H1 (cell line): ENCODE measurements at regions not wholly inside any gene's neighbourhood (a gene's known extent, or its start where the extent isn't known, plus 50 kb on each side); places are given as distances from the start of the nearest gene placed in this dataset.

ENCODE experiments used
- CTCF ChIA-PET: fragments of 300-600 bp; sonication (Branson Sonifier 250); formaldehyde crosslinking; loops from one replicate; lab custom pipeline; 2021; ENCODE audit not compliant: partially characterized antibody; lab: Charles Lee
- POLR2A ChIA-PET: fragments of 300-600 bp; sonication (Branson Sonifier 250); formaldehyde crosslinking; loops from one replicate; lab custom pipeline; 2021; ENCODE audit warnings: inconsistent platforms; ENCODE audit not compliant: partially characterized antibody; lab: Charles Lee
- DNase-seq, 2 experiments: peaks; one replicate each; pipeline versions ENCODE4 v3.0.0 to v3.0.0-alpha.2; 2010 to 2022; ENCODE audit warnings: low spot score in 2 of 2, low read depth in 1 of 2, mixed read lengths in 1 of 2
- FAIRE-seq: peaks from 2 replicates; lab custom pipeline; 2011; peaks lifted over from hg19 to GRCh38; lab: Jason Lieb, UNC
- H2AFZ ChIP-seq: 2 replicates; pipeline ENCODE4 v1.8.1; 2012; ENCODE audit warnings: low read length, inconsistent platforms
- H2AK5ac ChIP-seq: 2 replicates; pipeline ENCODE4 v1.6.1; 2013; ENCODE audit warnings: low read depth, low read length
- H2BK120ac ChIP-seq: replicated peaks from 2 replicates; pipeline ENCODE3; 2013; ENCODE audit warnings: low read depth, low read length, inconsistent platforms
- H2BK12ac ChIP-seq: 2 replicates; pipeline ENCODE4 v1.6.1; 2013; ENCODE audit warnings: low read depth, low read length
- H2BK15ac ChIP-seq: 2 replicates; pipeline ENCODE4 v1.6.1; 2013; ENCODE audit warnings: low read length
- H2BK20ac ChIP-seq: 2 replicates; pipeline ENCODE4 v1.6.1; 2013; ENCODE audit warnings: low read length
- H2BK5ac ChIP-seq: 2 replicates; pipeline ENCODE4 v1.6.1; 2013; ENCODE audit warnings: low read depth, low read length
- H3K14ac ChIP-seq: 2 replicates; pipeline ENCODE4 v1.6.1; 2013; ENCODE audit warnings: inconsistent platforms; ENCODE audit not compliant: insufficient read length
- H3K18ac ChIP-seq: 2 replicates; pipeline ENCODE4 v1.6.1; 2013; ENCODE audit warnings: low read length; ENCODE audit errors: extremely low read depth
- H3K23ac ChIP-seq: 2 replicates; pipeline ENCODE4 v1.6.1; 2013; ENCODE audit warnings: inconsistent platforms; ENCODE audit not compliant: insufficient read length
- H3K23me2 ChIP-seq: 2 replicates; pipeline ENCODE4 v1.6.1; 2013; ENCODE audit warnings: low read depth, low read length
- H3K27ac ChIP-seq: 2 replicates; pipeline ENCODE4 v1.6.1; 2011; ENCODE audit warnings: low read depth, low read length, inconsistent platforms
- H3K27me3 ChIP-seq, 4 experiments: replicated peaks in 1 of 4; 1 replicate in 1 of 4; 2 replicates in 3 of 4; pipeline versions ENCODE4 v1.6.1 to v1.8.1; 2011 to 2013; ENCODE audit warnings: low read length in 3 of 4, mild to moderate bottlenecking in 3 of 4, inconsistent platforms in 2 of 4, mixed read lengths in 2 of 4, moderate library complexity in 1 of 4; ENCODE audit not compliant: control insufficient read depth in 3 of 4, insufficient read depth in 3 of 4; ENCODE audit errors: extremely low read depth in 1 of 4
- H3K36me3 ChIP-seq, 4 experiments: 2 replicates each; pipeline versions ENCODE4 v1.6.1 to v1.8.1; 2011 to 2013; ENCODE audit warnings: mild to moderate bottlenecking in 4 of 4, low read length in 3 of 4, moderate library complexity in 2 of 4, control low read depth in 1 of 4, inconsistent platforms in 1 of 4; ENCODE audit not compliant: insufficient read depth in 4 of 4, control insufficient read depth in 2 of 4
- H3K4ac ChIP-seq: replicated peaks from 2 replicates; pipeline ENCODE3; 2013; ENCODE audit warnings: low read length, low read depth, mixed read lengths, inconsistent platforms; ENCODE audit not compliant: insufficient read length
- H3K4me1 ChIP-seq, 4 experiments: replicated peaks in 1 of 4; 1 replicate in 1 of 4; 2 replicates in 3 of 4; pipeline versions ENCODE4 v1.6.1 to v1.8.1; 2011 to 2013; ENCODE audit warnings: low read length in 3 of 4, inconsistent platforms in 2 of 4, mixed read lengths in 1 of 4; ENCODE audit not compliant: insufficient read depth in 4 of 4, control insufficient read depth in 3 of 4
- H3K4me2 ChIP-seq, 2 experiments: 2 replicates each; pipeline versions ENCODE4 v1.6.1 to v1.8.1; 2011 to 2013; ENCODE audit warnings: low read depth in 2 of 2, low read length in 2 of 2, control low read depth in 1 of 2, inconsistent platforms in 1 of 2, mild to moderate bottlenecking in 1 of 2; ENCODE audit not compliant: insufficient read depth in 1 of 2
- H3K4me3 ChIP-seq, 4 experiments: fragments of 200-600, 300-600 bp in 1 of 4; sonication (generic), shearing (Covaris generic), sonication (Bioruptor Twin) in 1 of 4; 2 replicates each; pipeline versions ENCODE4 v1.5.1 to v1.8.1; 2011 to 2016; ENCODE audit warnings: low read length in 4 of 4, low read depth in 3 of 4, control low read depth in 2 of 4, inconsistent platforms in 2 of 4, mild to moderate bottlenecking in 2 of 4, mixed read lengths in 1 of 4, moderate library complexity in 1 of 4; ENCODE audit not compliant: insufficient read depth in 2 of 4; ENCODE audit errors: extremely low read depth in 1 of 4
- H3K56ac ChIP-seq: replicated peaks from 2 replicates; pipeline ENCODE3; 2013; ENCODE audit warnings: low read depth, mild to moderate bottlenecking, mixed read lengths, low read length, inconsistent platforms; ENCODE audit not compliant: insufficient read length
- H3K79me1 ChIP-seq: 2 replicates; pipeline ENCODE4 v1.6.1; 2013; ENCODE audit warnings: low read depth, low read length, control low read depth
- H3K79me2 ChIP-seq, 2 experiments: 2 replicates each; pipeline versions ENCODE4 v1.6.1 to v1.8.1; 2012 to 2013; ENCODE audit warnings: low read length in 2 of 2, mild to moderate bottlenecking in 2 of 2, inconsistent platforms in 1 of 2; ENCODE audit not compliant: insufficient read depth in 2 of 2, control insufficient read depth in 1 of 2
- H3K9ac ChIP-seq, 4 experiments: replicated peaks in 1 of 4; 1 replicate in 1 of 4; 2 replicates in 3 of 4; pipeline versions ENCODE4 v1.6.1 to v1.8.1; 2011 to 2013; ENCODE audit warnings: low read depth in 3 of 4, low read length in 3 of 4, control low read depth in 2 of 4, mild to moderate bottlenecking in 2 of 4, moderate library complexity in 2 of 4, inconsistent platforms in 1 of 4; ENCODE audit errors: extremely low read depth in 1 of 4
- H3K9me3 ChIP-seq, 2 experiments: 2 replicates each; pipeline versions ENCODE4 v1.6.1 to v1.8.1; 2012 to 2013; ENCODE audit warnings: mild to moderate bottlenecking in 2 of 2, moderate library complexity in 2 of 2, control low read depth in 1 of 2, inconsistent platforms in 1 of 2, low read depth in 1 of 2, low read length in 1 of 2, mixed read lengths in 1 of 2; ENCODE audit not compliant: insufficient read depth in 2 of 2
- H4K20me1 ChIP-seq, 2 experiments: replicated peaks in 1 of 2; 2 replicates each; pipeline versions ENCODE3 to v1.8.1; 2011 to 2013; ENCODE audit warnings: inconsistent platforms in 2 of 2, low read length in 2 of 2, mild to moderate bottlenecking in 1 of 2; ENCODE audit not compliant: insufficient read depth in 2 of 2, control insufficient read depth in 1 of 2
- H4K5ac ChIP-seq: 2 replicates; pipeline ENCODE4 v1.6.1; 2013; ENCODE audit warnings: low read length, low read depth, mixed read lengths, inconsistent platforms; ENCODE audit not compliant: insufficient read length
- H4K8ac ChIP-seq: 2 replicates; pipeline ENCODE4 v1.8.0; 2013; ENCODE audit warnings: mild to moderate bottlenecking, moderate library complexity, low read length, inconsistent platforms; ENCODE audit not compliant: insufficient read depth; ENCODE audit errors: extremely low read depth
- H4K91ac ChIP-seq: replicated peaks from 2 replicates; pipeline ENCODE3; 2013; ENCODE audit warnings: low read length, mixed read lengths, inconsistent platforms; ENCODE audit not compliant: insufficient read length
- JUN ChIP-seq: IDR thresholded peaks from 2 replicates; pipeline ENCODE4 v1.6.1; 2011; ENCODE audit warnings: low read depth, mild to moderate bottlenecking, improper control_type of control experiment, low read length
- WGBS, 2 experiments: shearing (Covaris generic) in 1 of 2; methylation state at CpG; one replicate each; pipeline versions ENCODE4 v1.1.6 to v1.1.7; 2013 to 2015; ENCODE audit warnings: low lambda C conversion rate in 2 of 2, mixed read lengths in 2 of 2, inconsistent platforms in 1 of 2, low coverage in 1 of 2, missing lambda C conversion rate in 1 of 2; ENCODE audit not compliant: insufficient replicate concordance in 2 of 2, insufficient coverage in 1 of 2, insufficient read length in 1 of 2; ENCODE audit errors: extremely low coverage in 1 of 2, missing lambda C conversion rate in 1 of 2; 5-methylcytosine and 5-hydroxymethylcytosine counted together

GRCh38 chr4:135515295-135515694, 1313.7 kb upstream of the PABPC4L start:
- H2BK20ac ChIP-seq: no peak overlapping the region
- no peak overlapping the region for H3K4me2 ChIP-seq
- FAIRE-seq (no peak), DNase-seq (no peak)
- no peaks in the 10 kb centered on the region for H3K9me3 ChIP-seq
- H2BK15ac ChIP-seq: no peak overlapping the region
- H3K14ac ChIP-seq: no peak overlapping the region
- ChIA-PET POLR2A (no interaction called here), CTCF (no interaction called here)
- no peaks in the 10 kb centered on the region for H4K20me1 ChIP-seq
- no peaks in the 10 kb centered on the region for H3K27me3 ChIP-seq
- H4K91ac ChIP-seq: no peak overlapping the region
- H3K4ac ChIP-seq: no peak overlapping the region
- H3K4me1 ChIP-seq: no peaks in the 10 kb centered on the region
- H3K9ac ChIP-seq: no peak overlapping the region
- H3K27ac ChIP-seq: no peak overlapping the region
- H2AFZ ChIP-seq: no peak overlapping the region
- H3K79me2 ChIP-seq: no peaks in the 10 kb centered on the region
- no peak overlapping the region for H3K18ac ChIP-seq
- H4K8ac ChIP-seq: no peak overlapping the region
- H2BK12ac ChIP-seq: no peak overlapping the region
- no peaks in the 10 kb centered on the region for H3K79me1 ChIP-seq
- no peak overlapping the region for H4K5ac ChIP-seq
- H3K36me3 ChIP-seq: no peaks in the 10 kb centered on the region
- 92% methylated on average over 3 of the region's 3 CpGs; no CpG with 5 or more reads in 1 of the 2 experiments for WGBS, 2 experiments
- H2BK5ac ChIP-seq: no peak overlapping the region
- TF ChIP-seq JUN: no peak
- no peaks in the 10 kb centered on the region for H3K23me2 ChIP-seq
- H3K56ac ChIP-seq: no peak overlapping the region
- H3K4me3 ChIP-seq: no peak overlapping the region
- no peak overlapping the region for H2AK5ac ChIP-seq
- H3K23ac ChIP-seq: no peak overlapping the region
- H2BK120ac ChIP-seq: no peak overlapping the region
